HUES48 (cell line): ENCODE measurements at regions not wholly inside any gene's neighbourhood (a gene's known extent, or its start where the extent isn't known, plus 50 kb on each side); places are given as distances from the start of the nearest gene placed in this dataset.

Source experiments
- H3K27ac ChIP-seq: one replicate; pipeline ENCODE4 v1.7.0; 2013; ENCODE audit warnings: low read depth, low read length, inconsistent platforms
- H3K27me3 ChIP-seq: 2 replicates; pipeline ENCODE4 v1.6.1; 2013; ENCODE audit warnings: mild to moderate bottlenecking, low read length; ENCODE audit not compliant: control insufficient read depth, insufficient read depth
- H3K36me3 ChIP-seq: 2 replicates; pipeline ENCODE4 v1.6.1; 2013; ENCODE audit warnings: low read length; ENCODE audit not compliant: control insufficient read depth, insufficient read depth
- H3K4me1 ChIP-seq: 2 replicates; pipeline ENCODE4 v1.6.1; 2013; ENCODE audit warnings: mild to moderate bottlenecking, low read length; ENCODE audit not compliant: control insufficient read depth, insufficient read depth
- H3K4me3 ChIP-seq: 2 replicates; pipeline ENCODE4 v1.5.1; 2013; ENCODE audit warnings: mild to moderate bottlenecking, low read depth, low read length
- H3K9ac ChIP-seq: 2 replicates; pipeline ENCODE4 v1.6.1; 2013; ENCODE audit warnings: mild to moderate bottlenecking, low read depth, low read length, moderate library complexity
- H3K9me3 ChIP-seq: 2 replicates; pipeline ENCODE4 v1.6.1; 2013; ENCODE audit warnings: low read length; ENCODE audit not compliant: control insufficient read depth, insufficient read depth

DNA sequence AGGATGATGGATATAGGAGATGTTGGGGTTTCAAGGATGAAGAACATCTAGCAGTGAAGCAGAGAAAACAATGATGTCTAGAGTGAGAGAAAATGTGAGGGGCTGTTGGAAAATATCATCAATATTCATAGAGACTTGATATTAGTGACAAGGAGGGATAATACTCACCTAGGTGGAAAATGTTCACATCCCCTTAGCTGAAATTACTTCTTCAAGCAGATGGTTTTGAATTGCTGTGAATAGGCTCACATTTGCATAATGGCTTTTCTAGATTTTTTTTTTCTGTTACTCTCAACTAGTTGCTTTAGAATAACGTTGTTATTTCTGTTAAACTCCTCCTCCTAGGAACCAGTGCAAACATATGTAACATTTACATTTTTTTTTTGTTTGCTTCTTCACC, 61.6 kb upstream of the MAP1B start:
- no peak overlapping the region for H3K27ac ChIP-seq
- H3K4me3 ChIP-seq: no peak overlapping the region
- no peaks in the 10 kb centered on the region for H3K36me3 ChIP-seq
- no peaks in the 10 kb centered on the region for H3K9me3 ChIP-seq
- no peak overlapping the region for H3K9ac ChIP-seq
- peaks cover 2% of the 10 kb centered on the region; the same call in 1 of the 2 replicates for H3K4me1 ChIP-seq
- no peaks in the 10 kb centered on the region for H3K27me3 ChIP-seq

GRCh38 chr5:72046106-72046505, 61.2 kb upstream of the MAP1B start:
- H3K27ac ChIP-seq: no peak overlapping the region
- H3K9ac ChIP-seq: no peak overlapping the region
- H3K9me3 ChIP-seq: no peaks in the 10 kb centered on the region
- H3K36me3 ChIP-seq: no peaks in the 10 kb centered on the region
- H3K4me1 ChIP-seq: no peaks in the 10 kb centered on the region
- no peaks in the 10 kb centered on the region for H3K27me3 ChIP-seq
- H3K4me3 ChIP-seq: no peak overlapping the region

- Histone ChIP-seq H3K27me3 (no peaks in the 10 kb centered on the region), H3K27ac (no peak overlapping the region)
These were observed 51.6 kb upstream of the MAP1B start for GRCh38 chr5:72055636-72056035.

More at GRCh38 chr5:72055636-72056035, 51.6 kb upstream of the MAP1B start:
- Histone ChIP-seq H3K4me3 (no peak overlapping the region), H3K9me3 (no peaks in the 10 kb centered on the region), H3K9ac (no peak overlapping the region), H3K4me1 (no peaks in the 10 kb centered on the region), H3K36me3 (no peaks in the 10 kb centered on the region)
